H4 (cell line): ENCODE measurements at regions not wholly inside any gene's neighbourhood (a gene's known extent, or its start where the extent isn't known, plus 50 kb on each side); places are given as distances from the start of the nearest gene placed in this dataset.
"Not testable (repeated sequence)": the region's sequence is repeated elsewhere in the genome, so short reads cannot be mapped to it uniquely, and the experiment has no call there.

ENCODE experiments used
- DNase-seq: peaks from one replicate; pipeline ENCODE4 v3.0.0-alpha.2; 2015; ENCODE audit warnings: low spot score

DNA sequence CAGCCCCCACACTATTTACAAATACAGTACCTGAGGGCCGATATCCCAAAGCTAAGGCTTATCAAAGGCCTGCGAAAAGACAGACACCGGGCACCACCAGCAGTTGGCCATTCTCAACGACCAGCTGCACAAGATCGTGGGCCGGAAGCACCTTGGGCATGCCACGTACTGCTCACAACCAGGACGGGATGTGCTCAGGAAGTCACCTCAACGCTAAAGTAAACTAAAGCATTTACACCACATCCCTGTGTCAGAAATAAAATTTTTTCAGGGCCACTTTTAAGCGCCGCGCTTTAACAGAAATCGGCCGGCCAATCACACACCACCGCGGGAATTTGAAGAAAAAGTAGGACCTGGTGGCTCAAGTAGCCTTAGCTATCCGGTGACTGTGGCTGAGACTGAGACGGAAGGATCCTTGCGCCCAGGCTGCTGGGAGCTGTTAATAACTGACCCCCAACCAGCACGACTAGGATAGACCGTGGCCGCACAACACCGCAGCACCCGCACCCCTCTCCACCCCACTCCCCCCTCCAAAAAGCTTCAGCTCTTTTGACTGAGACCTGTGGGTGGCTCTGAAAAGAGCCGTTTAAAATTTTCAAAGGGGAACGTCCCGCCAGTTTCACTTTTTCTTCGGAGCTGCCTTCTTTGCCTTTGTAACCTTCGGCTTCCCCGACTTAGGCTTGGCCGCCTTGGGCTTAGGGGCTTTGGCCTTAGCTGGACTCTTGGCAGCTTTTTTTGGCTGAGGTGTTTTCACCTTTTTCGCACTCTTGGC is 131.2 kb upstream of the BTN3A2 start:
- peak; percentile 57 for DNase-seq

DNA sequence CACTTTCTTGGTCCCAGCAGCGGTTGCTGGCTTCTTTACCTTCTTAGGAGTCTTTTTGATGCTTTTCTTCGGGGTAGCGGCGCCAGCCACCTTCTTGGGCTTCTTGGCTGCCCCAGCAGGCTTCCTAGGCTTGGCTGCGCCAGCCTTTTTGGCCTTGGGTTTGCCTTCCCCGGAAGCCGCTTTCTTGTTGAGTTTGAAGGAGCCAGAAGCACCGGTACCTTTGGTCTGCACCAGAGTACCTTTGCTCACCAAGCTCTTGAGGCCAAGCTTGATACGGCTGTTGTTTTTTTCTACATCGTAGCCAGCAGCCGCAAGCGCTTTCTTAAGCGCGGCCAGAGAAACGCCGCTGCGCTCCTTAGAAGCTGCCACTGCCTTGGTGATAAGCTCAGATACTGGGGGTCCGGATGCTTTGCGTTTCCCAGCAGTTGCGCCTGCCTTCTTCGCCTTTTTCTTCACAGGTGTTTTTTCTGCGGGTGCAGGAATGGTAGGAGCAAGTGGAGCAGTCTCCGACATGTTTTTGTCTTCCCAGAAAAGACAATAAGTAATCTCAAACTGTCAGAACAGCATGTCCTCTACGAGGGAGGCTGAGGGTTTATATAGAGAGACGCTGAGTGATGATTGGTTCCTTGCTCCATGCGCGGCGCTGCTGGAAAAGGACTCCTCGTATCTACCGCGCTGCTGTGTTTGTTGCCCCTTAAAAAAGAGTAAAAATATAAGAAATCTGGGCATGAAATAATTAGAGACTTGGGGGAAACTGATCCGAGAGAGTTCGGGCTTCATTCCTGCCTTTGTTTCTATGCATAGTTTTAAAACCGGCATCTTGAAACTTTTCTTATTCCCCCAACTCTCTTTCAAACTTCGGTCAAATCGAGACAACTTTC is 130.3 kb upstream of the BTN3A2 start:
- peak; percentile 82 for DNase-seq

DNA sequence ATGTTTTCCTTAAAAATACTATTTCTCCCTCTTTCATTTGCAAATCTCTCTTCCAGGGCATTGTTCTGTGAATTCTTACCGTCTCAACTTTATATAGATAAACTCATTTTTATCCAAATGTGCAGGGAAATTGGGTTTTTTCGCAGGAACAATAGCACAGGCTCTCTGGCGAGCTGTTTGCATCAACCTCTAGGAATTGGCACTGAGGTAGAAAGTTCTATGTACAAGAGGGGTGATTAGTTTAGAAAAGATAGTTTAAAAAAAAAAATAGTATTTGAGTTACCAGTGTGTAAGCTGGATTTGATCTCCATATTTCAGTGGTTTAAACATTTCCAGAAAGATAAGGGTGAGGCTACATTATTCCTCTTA is 129.7 kb upstream of the BTN3A2 start:
- no peak for DNase-seq

GRCh38 chr6:26239415-26239814 is 125.6 kb upstream of the BTN3A2 start:
- DNase-seq: not testable (repeated sequence)

GRCh38 chr6:26240157-26241032 is 124.6 kb upstream of the BTN3A2 start:
- DNase-seq: no peak

GRCh38 chr6:26241033-26241895 is 123.7 kb upstream of the BTN3A2 start:
- no peak for DNase-seq

DNA sequence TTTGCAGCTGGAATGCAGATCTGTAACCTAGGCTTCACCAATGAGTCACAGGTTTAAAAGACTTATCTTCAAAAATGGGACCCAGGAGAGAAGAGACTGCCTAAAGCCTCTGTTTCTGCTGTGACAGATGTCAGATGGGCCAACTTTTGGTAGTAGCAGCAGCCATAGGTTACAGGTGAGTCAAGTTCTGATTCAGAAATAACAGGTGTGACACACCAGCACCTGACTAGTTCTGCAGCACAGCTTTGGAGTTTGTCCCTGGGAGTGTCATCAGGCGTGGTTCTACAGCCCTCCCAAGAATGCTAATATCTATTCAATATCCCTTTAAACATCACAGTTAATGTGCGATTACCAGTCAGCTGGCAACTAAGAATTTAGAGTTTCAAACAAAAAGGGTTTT is 121.9 kb upstream of the BTN3A2 start:
- no peak for DNase-seq

DNA sequence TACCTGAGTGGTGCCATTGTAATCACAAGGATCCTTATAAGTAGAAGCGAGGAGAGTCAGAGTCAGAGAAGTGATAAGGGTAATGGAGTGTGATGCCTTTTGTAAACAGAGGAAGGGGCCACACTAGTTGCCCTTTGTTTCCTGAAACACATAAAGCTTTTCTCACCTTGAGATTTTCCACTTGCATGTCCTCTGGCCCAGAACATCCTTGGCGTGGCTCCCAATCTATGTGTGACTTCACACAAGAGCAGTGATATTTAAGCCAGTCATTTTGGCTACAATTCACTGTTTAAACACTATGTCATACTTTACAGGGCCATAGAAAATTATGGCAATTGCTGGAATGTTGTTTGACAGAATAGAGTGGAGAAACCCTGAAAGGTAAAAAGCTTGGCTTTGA is 121.2 kb upstream of the BTN3A2 start:
- DNase-seq: no peak

GRCh38 chr6:26246058-26246457 is 118.9 kb upstream of the BTN3A2 start:
- no peak for DNase-seq

GRCh38 chr6:26246553-26246952 is 118.4 kb upstream of the BTN3A2 start:
- DNase-seq: no peak

- no peak for DNase-seq
These were observed 115.4 kb upstream of the BTN3A2 start for GRCh38 chr6:26249707-26249956.

DNA sequence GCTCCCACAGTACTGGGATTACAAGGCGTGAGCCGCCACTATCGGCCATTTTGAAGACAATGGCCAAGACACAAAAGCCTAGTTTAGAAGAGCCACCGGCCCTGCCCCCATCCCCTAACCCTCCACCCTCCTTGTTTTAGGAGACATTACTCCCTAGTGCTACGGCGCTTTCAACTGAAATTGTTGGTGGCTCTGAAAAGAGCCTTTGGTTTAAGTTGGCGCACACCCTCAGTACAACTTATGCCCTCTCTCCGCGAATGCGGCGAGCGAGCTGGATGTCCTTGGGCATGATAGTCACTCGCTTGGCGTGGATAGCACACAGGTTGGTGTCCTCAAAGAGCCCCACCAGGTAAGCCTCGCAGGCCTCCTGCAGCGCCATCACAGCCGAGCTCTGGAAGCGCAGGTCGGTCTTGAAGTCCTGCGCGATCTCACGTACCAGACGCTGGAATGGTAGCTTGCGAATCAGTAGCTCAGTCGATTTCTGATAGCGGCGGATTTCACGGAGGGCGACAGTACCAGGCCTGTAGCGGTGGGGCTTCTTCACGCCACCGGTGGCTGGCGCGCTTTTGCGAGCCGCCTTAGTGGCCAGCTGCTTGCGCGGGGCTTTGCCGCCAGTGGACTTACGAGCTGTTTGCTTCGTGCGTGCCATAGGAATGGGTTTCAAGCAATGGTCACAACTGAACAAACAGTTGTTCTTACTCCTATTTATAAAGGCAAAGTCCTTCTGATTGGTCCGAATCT is 114.9 kb upstream of the BTN3A2 start:
- DNase-seq: peak; percentile 88

DNA sequence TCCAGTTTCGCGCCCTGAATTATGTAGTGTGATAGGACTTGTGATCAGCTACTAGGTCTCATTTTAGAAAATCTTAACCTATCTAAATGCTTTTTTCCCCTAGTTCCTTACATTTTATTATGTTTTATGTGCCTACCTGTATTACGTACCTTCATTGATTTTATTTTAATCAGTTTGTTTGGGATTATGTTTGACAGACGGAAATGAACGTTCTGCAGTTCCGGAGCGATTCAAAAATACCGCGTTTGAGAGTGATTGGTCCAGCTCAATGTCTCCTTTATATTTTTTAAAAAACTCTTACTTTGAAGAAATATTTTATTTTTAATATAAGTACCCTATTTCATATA is 114.3 kb upstream of the BTN3A2 start:
- no peak for DNase-seq

- DNase-seq: peak; percentile 94
These were observed 113.5 kb upstream of the BTN3A2 start for GRCh38 chr6:26251354-26252076.

GRCh38 chr6:26252077-26252472 is 112.9 kb upstream of the BTN3A2 start:
- DNase-seq: no peak

GRCh38 chr6:26254724-26255123 is 110.3 kb upstream of the BTN3A2 start:
- DNase-seq: no peak

DNA sequence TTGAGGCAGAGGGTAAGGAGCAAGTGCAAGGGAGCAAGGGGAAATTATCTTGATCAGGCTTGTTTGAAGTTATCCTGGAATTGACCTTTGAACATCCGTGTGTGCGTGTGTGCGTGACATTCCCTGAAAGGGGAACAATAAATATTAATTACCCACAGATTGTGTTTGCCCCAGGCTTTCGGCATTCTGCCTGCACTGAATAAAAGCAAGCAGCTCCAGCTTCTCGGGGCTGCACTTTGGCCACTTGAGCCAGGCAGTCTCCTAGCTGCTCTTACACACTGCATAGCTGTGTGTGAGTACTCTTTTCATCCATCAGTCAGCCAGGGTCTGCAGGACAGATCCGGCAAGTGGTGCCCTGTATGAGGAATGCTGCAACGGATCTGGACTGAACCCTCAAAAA is 107.7 kb upstream of the BTN3A2 start:
- DNase-seq: no peak

- DNase-seq: no peak
These were observed 106.6 kb upstream of the BTN3A2 start for GRCh38 chr6:26258212-26258977.

GRCh38 chr6:26260110-26260637 is 104.8 kb upstream of the BTN3A2 start:
- DNase-seq: no peak
